Suprapubic skin (tissue), 4 donors: ENCODE measurements at regions not wholly inside any gene's neighbourhood (a gene's known extent, or its start where the extent isn't known, plus 50 kb on each side); places are given as distances from the start of the nearest gene placed in this dataset.

Experiments
- DNase-seq, 2 donors: peaks; one replicate each; pipeline ENCODE4 v3.0.0-alpha.2; 2019; ENCODE audit warnings: low spot score in 2 of 2
- H3K27ac ChIP-seq: fragments of 200-600 bp; sonication (generic); one replicate; pipeline ENCODE4 v1.5.1; 2019
- H3K27me3 ChIP-seq: fragments of 200-600 bp; sonication (generic); one replicate; pipeline ENCODE4 v1.5.1; 2019
- H3K36me3 ChIP-seq: fragments of 200-600 bp; sonication (generic); one replicate; pipeline ENCODE4 v1.5.1; 2019
- H3K4me1 ChIP-seq: fragments of 200-600 bp; sonication (generic); one replicate; pipeline ENCODE4 v1.5.1; 2019
- H3K4me3 ChIP-seq: fragments of 200-600 bp; sonication (generic); one replicate; pipeline ENCODE4 v1.5.1; 2019; ENCODE audit warnings: mild to moderate bottlenecking
- H3K9me3 ChIP-seq: fragments of 200-600 bp; sonication (generic); one replicate; pipeline ENCODE4 v1.5.1; 2019
- EP300 ChIP-seq: sonication (generic); formaldehyde crosslinking; IDR thresholded peaks from one replicate; pipeline ENCODE4 v1.6.1; 2017; ENCODE audit warnings: antibody characterized with exemption
- POLR2A ChIP-seq, 2 donors: fragments of 450-650 bp; IDR thresholded peaks; one replicate each; pipeline ENCODE4 v1.6.1; 2017; ENCODE audit warnings: antibody characterized with exemption in 2 of 2, mild to moderate bottlenecking in 2 of 2, moderate library complexity in 2 of 2
- POLR2AphosphoS5 ChIP-seq, 3 donors: sonication (generic); formaldehyde crosslinking; IDR thresholded peaks; one replicate each; pipeline ENCODE4 v1.6.1; 2017; ENCODE audit warnings: antibody characterized with exemption in 3 of 3
- whole genome bisulfite sequencing: methylation state at CpG from one replicate; pipeline ENCODE4 v1.1.5; 2018; 5-methylcytosine and 5-hydroxymethylcytosine counted together
- TF ChIP-seq, protein P1 (sequence below), 2 donors: fragments of 200-600 bp in 1 of 2; fragments of 450-650 bp in 1 of 2; sonication (generic) in 1 of 2; IDR thresholded peaks; one replicate each; pipeline ENCODE4 v1.5.1; 2016 to 2019; ENCODE audit warnings: antibody characterized with exemption in 2 of 2, mild to moderate bottlenecking in 1 of 2, moderate library complexity in 1 of 2

DNA sequence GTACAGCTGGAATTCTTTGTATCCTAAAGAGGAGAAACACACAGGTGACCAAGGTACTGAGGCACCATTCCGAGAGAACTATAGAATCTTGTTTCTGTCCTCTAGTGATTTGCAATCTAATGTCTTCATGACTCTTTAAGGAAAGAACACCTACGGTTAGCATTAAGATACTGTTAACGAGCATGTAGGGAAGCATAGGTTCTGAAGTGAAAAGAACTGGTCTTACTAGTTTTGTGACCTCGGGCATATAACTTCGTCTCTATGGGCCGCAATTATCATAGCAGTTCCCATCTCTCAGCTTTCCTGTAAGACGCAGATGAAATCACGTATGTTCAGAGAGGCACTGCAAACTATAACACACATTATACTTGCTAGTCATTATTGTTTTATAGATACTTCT lies 193.0 kb upstream of the NBEA start:
- Histone ChIP-seq H3K27ac (peak overlapping the region; percentile 20), H3K4me3 (no peak overlapping the region), H3K4me1 (peaks cover 38% of the 10 kb centered on the region), H3K27me3 (no peaks in the 10 kb centered on the region), H3K9me3 (peaks cover 4% of the 10 kb centered on the region), H3K36me3 (no peaks in the 10 kb centered on the region)
- no peak for TF ChIP-seq EP300
- no peak for TF ChIP-seq POLR2A (IDR thresholded peaks at IDR 0.05)
- TF ChIP-seq, protein P1, sequence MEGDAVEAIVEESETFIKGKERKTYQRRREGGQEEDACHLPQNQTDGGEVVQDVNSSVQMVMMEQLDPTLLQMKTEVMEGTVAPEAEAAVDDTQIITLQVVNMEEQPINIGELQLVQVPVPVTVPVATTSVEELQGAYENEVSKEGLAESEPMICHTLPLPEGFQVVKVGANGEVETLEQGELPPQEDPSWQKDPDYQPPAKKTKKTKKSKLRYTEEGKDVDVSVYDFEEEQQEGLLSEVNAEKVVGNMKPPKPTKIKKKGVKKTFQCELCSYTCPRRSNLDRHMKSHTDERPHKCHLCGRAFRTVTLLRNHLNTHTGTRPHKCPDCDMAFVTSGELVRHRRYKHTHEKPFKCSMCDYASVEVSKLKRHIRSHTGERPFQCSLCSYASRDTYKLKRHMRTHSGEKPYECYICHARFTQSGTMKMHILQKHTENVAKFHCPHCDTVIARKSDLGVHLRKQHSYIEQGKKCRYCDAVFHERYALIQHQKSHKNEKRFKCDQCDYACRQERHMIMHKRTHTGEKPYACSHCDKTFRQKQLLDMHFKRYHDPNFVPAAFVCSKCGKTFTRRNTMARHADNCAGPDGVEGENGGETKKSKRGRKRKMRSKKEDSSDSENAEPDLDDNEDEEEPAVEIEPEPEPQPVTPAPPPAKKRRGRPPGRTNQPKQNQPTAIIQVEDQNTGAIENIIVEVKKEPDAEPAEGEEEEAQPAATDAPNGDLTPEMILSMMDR (IDR thresholded peaks at IDR 0.05), result no peak
- no peak for TF ChIP-seq POLR2AphosphoS5 (IDR thresholded peaks at IDR 0.05)
- 60% methylated on average over 8 of the region's 8 CpGs for WGBS
- DNase-seq, result no peak

DNA sequence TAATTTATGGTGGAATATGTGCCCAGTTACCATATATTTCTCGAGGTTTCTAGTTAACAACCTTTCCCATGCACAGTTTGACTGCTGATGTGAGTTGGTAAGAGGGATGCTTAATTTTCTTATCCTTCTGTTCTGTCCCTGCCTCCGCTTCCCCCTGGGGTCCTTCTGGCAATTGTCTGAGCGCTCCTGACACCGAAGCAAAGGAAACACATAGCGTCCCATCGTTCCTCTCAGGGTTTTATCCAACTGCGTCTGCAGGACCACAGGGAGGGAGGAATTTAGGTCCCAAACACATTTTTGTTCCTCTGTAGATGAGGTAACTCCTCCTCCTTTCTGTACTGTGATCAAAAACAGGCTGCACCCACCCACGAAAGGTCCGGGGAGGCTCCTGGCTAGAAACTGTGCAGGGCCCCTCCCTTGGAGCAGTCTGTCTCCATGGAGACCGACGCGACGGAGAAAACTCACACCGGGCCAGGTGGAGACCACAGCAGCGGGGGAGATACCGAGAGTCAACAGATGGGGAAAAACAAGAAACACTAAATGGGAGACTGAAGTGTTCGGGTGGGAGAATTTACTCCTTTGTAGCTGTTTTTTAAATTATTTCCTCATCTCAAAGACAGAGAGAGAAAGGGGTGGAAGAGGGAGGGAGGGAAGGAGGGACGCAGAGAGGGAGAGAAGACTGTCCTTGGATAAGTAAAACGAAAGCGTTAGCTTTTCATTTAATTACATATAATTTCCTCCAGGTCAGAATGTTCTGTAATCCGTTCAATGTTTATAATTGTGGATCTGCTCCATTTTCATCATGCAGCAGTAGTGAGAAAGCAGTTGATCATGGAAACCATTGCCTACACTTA lies 191.8 kb upstream of the NBEA start:
- Histone ChIP-seq H3K36me3 (no peaks in the 10 kb centered on the region), H3K9me3 (peaks cover 4% of the 10 kb centered on the region), H3K27me3 (no peaks in the 10 kb centered on the region), H3K4me3 (peak overlapping the region; percentile 38), H3K27ac (no peak overlapping the region), H3K4me1 (peaks cover 38% of the 10 kb centered on the region)
- DNase-seq, result no peak
- whole genome bisulfite sequencing, result 16% methylated on average over 21 of the region's 21 CpGs
- TF ChIP-seq POLR2A (IDR thresholded peaks at IDR 0.05) (no peak), POLR2AphosphoS5 (IDR thresholded peaks at IDR 0.05) (no peak), EP300 (no peak)

DNA sequence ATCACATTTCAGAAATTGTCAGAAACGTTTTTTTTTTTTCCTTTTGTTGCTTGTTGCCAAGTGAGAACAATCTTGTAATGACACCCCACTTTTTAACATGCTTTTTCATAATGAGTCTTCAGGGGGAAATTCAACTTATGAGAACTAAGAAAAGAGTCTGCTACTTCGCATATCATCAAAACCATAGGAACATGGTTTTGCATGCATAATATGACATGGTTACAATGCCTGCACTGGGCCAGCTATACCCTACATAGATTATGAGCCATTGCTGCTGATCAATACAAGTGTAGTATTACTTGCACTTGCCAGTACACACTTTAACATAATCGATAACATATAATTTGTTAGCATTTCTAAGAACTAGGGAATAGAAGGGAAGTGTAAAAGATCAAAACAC lies 191.0 kb upstream of the NBEA start:
- WGBS, result 62% methylated on average over 3 of the region's 3 CpGs
- H3K27me3 ChIP-seq, result no peaks in the 10 kb centered on the region
- TF ChIP-seq, protein P1 (IDR thresholded peaks at IDR 0.05), result no peak
- no peak for TF ChIP-seq EP300
- H3K36me3 ChIP-seq, result no peaks in the 10 kb centered on the region
- H3K4me3 ChIP-seq, result no peak overlapping the region
- H3K9me3 ChIP-seq, result no peaks in the 10 kb centered on the region
- H3K4me1 ChIP-seq, result peaks cover 38% of the 10 kb centered on the region
- H3K27ac ChIP-seq, result no peak overlapping the region
- DNase-seq, result no peak

DNA sequence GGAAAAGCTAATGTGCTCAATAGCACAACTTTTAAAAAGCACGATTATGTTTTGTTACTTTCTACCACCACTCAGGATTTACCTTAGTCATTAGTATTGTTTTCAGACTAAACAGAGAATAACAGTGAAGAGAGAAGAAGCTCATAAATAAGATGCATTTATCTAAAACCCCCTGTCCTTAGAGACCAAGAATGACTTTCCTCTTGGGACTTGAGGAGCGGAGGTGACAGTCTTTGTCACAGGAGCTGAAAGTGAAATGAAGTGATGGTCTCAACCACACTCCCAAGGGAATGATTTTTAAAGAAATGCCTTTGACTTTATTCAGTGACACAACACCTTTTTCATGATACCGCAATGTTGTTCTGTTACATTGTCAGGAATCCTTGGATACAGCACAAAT lies 190.6 kb upstream of the NBEA start:
- TF ChIP-seq EP300, result no peak
- no peak for TF ChIP-seq POLR2AphosphoS5 (IDR thresholded peaks at IDR 0.05)
- no peak for TF ChIP-seq POLR2A (IDR thresholded peaks at IDR 0.05)
- TF ChIP-seq, protein P1 (IDR thresholded peaks at IDR 0.05), result no peak
- H3K9me3 ChIP-seq, result no peaks in the 10 kb centered on the region
- H3K27me3 ChIP-seq, result no peaks in the 10 kb centered on the region
- 94% methylated on average over 3 of the region's 3 CpGs for WGBS
- no peak for DNase-seq
- H3K36me3 ChIP-seq, result no peaks in the 10 kb centered on the region
- peaks cover 38% of the 10 kb centered on the region for H3K4me1 ChIP-seq
- H3K27ac ChIP-seq, result no peak overlapping the region
- no peak overlapping the region for H3K4me3 ChIP-seq

DNA sequence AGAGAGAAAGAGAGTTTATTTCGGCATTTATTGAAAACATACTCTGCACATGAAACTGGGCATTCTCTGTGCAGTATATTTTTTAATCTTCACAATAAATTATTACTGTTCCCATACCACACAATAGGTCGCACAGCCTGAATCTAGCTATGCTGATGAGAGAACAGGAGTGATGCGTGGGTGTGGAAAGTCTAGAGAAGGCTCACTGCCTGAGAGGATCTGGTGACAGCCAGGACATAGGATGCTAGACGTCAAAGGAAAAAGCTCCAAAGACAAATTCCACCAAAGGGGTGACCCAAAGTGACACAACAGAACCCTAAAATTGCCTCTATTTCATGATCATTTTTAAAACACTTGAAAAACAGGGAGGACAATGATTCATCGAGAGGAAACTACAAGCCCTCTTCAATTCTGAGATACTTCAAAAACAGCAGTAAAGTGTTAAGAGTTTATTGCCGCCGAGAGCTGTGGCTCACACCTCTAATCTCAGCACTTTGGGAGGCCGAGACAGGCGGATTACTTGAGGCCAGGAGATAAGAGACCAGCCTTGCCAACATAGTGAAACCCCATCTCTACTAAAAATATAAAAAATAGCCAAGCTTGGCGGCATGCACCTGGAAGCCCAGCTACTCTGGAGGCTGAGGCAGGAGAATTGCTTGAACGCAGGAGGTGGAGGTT lies 189.6 kb upstream of the NBEA start:
- whole genome bisulfite sequencing, result 87% methylated on average over 11 of the region's 11 CpGs

GRCh38 chr13:34756136-34756535 lies 185.9 kb upstream of the NBEA start:
- TF ChIP-seq POLR2A (IDR thresholded peaks at IDR 0.05) (no peak), POLR2AphosphoS5 (IDR thresholded peaks at IDR 0.05) (no peak), EP300 (no peak)
- TF ChIP-seq, protein P1 (IDR thresholded peaks at IDR 0.05), result no peak
- WGBS, result 77% methylated on average over 3 of the region's 3 CpGs
- Histone ChIP-seq H3K27ac (no peak overlapping the region), H3K27me3 (no peaks in the 10 kb centered on the region), H3K4me3 (no peak overlapping the region), H3K36me3 (no peaks in the 10 kb centered on the region), H3K9me3 (no peaks in the 10 kb centered on the region), H3K4me1 (no peaks in the 10 kb centered on the region)
- DNase-seq, result no peak

More for the DNA sequence above, 189.6 kb upstream of the NBEA start:
- TF ChIP-seq POLR2A (IDR thresholded peaks at IDR 0.05), result no peak
- TF ChIP-seq EP300, result no peak
- peaks cover 33% of the 10 kb centered on the region for H3K4me1 ChIP-seq
- H3K27ac ChIP-seq, result no peak overlapping the region
- DNase-seq, result no peak
- no peaks in the 10 kb centered on the region for H3K36me3 ChIP-seq
- H3K27me3 ChIP-seq, result no peaks in the 10 kb centered on the region
- H3K4me3 ChIP-seq, result no peak overlapping the region
- no peaks in the 10 kb centered on the region for H3K9me3 ChIP-seq
